ENCODE measurements at regions not wholly inside any gene's neighbourhood (a gene's known extent, or its start where the extent isn't known, plus 50 kb on each side); places are given as distances from the start of the nearest gene placed in this dataset.

- TF ChIP-seq CTCF (IDR thresholded peaks at IDR 0.05) (no peak), POLR2A (IDR thresholded peaks at IDR 0.05) (no peak)
Measured at GRCh38 chr10:61250131-61250530, 203.1 kb downstream of the TMEM26 start.

Measured in uterus (tissue), 2 donors.